IMR-90 (cell line): ENCODE measurements at regions not wholly inside any gene's neighbourhood (a gene's known extent, or its start where the extent isn't known, plus 50 kb on each side); places are given as distances from the start of the nearest gene placed in this dataset.

Experiments
- ATAC-seq: fragments of 200-7000 bp; cut with Tn5 transposase; 2 replicates; pipeline ENCODE4 v1.9.1; 2020; ENCODE audit warnings: low read depth, mild to moderate bottlenecking, moderate library complexity
- BruUV-seq: library from RNA; stranded (reverse); fragments of 400-500 nt; replicated peaks from 2 replicates; lab custom pipeline; 2021; lab: Mats Ljungman, UMichigan
- CTCF ChIA-PET: fragments of 300-600 bp; formaldehyde crosslinking; extraction: SDS; loops from one replicate; lab custom pipeline; 2021; ENCODE audit warnings: antibody characterized with exemption; lab: Yijun Ruan, JAX
- POLR2A ChIA-PET: fragments of 300-600 bp; sonication (Branson Sonifier 250); formaldehyde crosslinking; loops from one replicate; lab custom pipeline; 2022; ENCODE audit warnings: antibody characterized with exemption; ENCODE audit not compliant: unreplicated experiment; lab: Charles Lee
- DNase-seq: peaks from one replicate; pipeline ENCODE4 v3.0.0; 2013
- H2AFZ ChIP-seq: replicated peaks from 2 replicates; pipeline ENCODE3; 2013; ENCODE audit warnings: low read length, mild to moderate bottlenecking; ENCODE audit not compliant: poor library complexity
- H2AK5ac ChIP-seq: 2 replicates; pipeline ENCODE4 v1.6.1; 2013; ENCODE audit warnings: low read depth, low read length, inconsistent platforms
- H2AK9ac ChIP-seq: replicated peaks from 2 replicates; pipeline ENCODE3; 2013; ENCODE audit warnings: mild to moderate bottlenecking, low read depth, low read length, moderate library complexity; ENCODE audit not compliant: poor library complexity
- H2BK120ac ChIP-seq: 2 replicates; pipeline ENCODE4 v1.6.1; 2013; ENCODE audit warnings: low read depth, low read length, inconsistent platforms
- H2BK15ac ChIP-seq: 3 replicates; pipeline ENCODE4 v1.6.1; 2013; ENCODE audit warnings: low read depth, low read length, inconsistent platforms
- H2BK20ac ChIP-seq: 2 replicates; pipeline ENCODE4 v1.6.1; 2013; ENCODE audit warnings: low read depth, mild to moderate bottlenecking, inconsistent platforms, low read length, moderate library complexity
- H2BK5ac ChIP-seq: 2 replicates; pipeline ENCODE4 v1.6.1; 2013; ENCODE audit warnings: mild to moderate bottlenecking, low read depth, low read length, inconsistent platforms; ENCODE audit not compliant: poor library complexity, severe bottlenecking
- H3K14ac ChIP-seq: replicated peaks from 2 replicates; pipeline ENCODE4 v1.6.1; 2013; ENCODE audit warnings: low read depth, low read length, inconsistent platforms
- H3K18ac ChIP-seq: 2 replicates; pipeline ENCODE4 v1.6.1; 2013; ENCODE audit warnings: low read depth, low read length, control low read depth
- H3K23ac ChIP-seq: 2 replicates; pipeline ENCODE4 v1.6.1; 2013; ENCODE audit warnings: low read depth, low read length, inconsistent platforms
- H3K27ac ChIP-seq: 2 replicates; pipeline ENCODE4 v1.5.1; 2013; ENCODE audit warnings: mild to moderate bottlenecking, control low read depth, low read length; ENCODE audit not compliant: insufficient read depth
- H3K27me3 ChIP-seq: 2 replicates; pipeline ENCODE4 v1.6.1; 2013; ENCODE audit warnings: low read length; ENCODE audit not compliant: control insufficient read depth, insufficient read depth
- H3K36me3 ChIP-seq: 2 replicates; pipeline ENCODE4 v1.6.1; 2013; ENCODE audit warnings: low read length, mixed read lengths; ENCODE audit not compliant: control insufficient read depth, insufficient read depth
- H3K4ac ChIP-seq: 2 replicates; pipeline ENCODE4 v1.6.1; 2013; ENCODE audit warnings: low read depth, low read length, inconsistent platforms
- H3K4me1 ChIP-seq: 2 replicates; pipeline ENCODE4 v1.6.1; 2013; ENCODE audit warnings: low read length, mixed read lengths; ENCODE audit not compliant: control insufficient read depth, insufficient read depth
- H3K4me2 ChIP-seq: 2 replicates; pipeline ENCODE4 v1.6.1; 2013; ENCODE audit warnings: low read depth, mild to moderate bottlenecking, control low read depth, low read length, moderate library complexity
- H3K4me3 ChIP-seq: 2 replicates; pipeline ENCODE4 v1.5.1; 2013; ENCODE audit warnings: low read depth, mild to moderate bottlenecking, control low read depth, low read length, moderate library complexity; ENCODE audit not compliant: insufficient read depth
- H3K56ac ChIP-seq: 2 replicates; pipeline ENCODE4 v1.6.1; 2013; ENCODE audit warnings: low read length, inconsistent platforms; ENCODE audit not compliant: insufficient read depth; ENCODE audit errors: extremely low read depth
- H3K79me1 ChIP-seq, 2 experiments: 2 replicates each; pipeline ENCODE4 v1.6.1; 2013; ENCODE audit warnings: low read length in 2 of 2, inconsistent platforms in 1 of 2, low read depth in 1 of 2
- H3K9ac ChIP-seq: 2 replicates; pipeline ENCODE4 v1.6.1; 2013; ENCODE audit warnings: low read depth, low read length, control low read depth
- H3K9me1 ChIP-seq: 2 replicates; pipeline ENCODE4 v1.6.1; 2013; ENCODE audit warnings: low read length, inconsistent platforms; ENCODE audit not compliant: insufficient read depth
- H3K9me3 ChIP-seq: 2 replicates; pipeline ENCODE4 v1.6.1; 2013; ENCODE audit warnings: low read length; ENCODE audit not compliant: control insufficient read depth, insufficient read depth
- H4K20me1 ChIP-seq: 2 replicates; pipeline ENCODE4 v1.6.1; 2013; ENCODE audit warnings: low read length, inconsistent platforms; ENCODE audit not compliant: insufficient read depth
- H4K5ac ChIP-seq: 2 replicates; pipeline ENCODE4 v1.6.1; 2013; ENCODE audit warnings: mild to moderate bottlenecking, low read depth, low read length, control low read depth
- H4K8ac ChIP-seq, 2 experiments: 2 replicates each; pipeline ENCODE4 v1.6.1; 2013; ENCODE audit warnings: low read depth in 2 of 2, low read length in 2 of 2, control low read depth in 1 of 2, inconsistent platforms in 1 of 2
- H4K91ac ChIP-seq: 2 replicates; pipeline ENCODE4 v1.6.1; 2013; ENCODE audit warnings: low read depth, low read length, inconsistent platforms; ENCODE audit not compliant: insufficient read depth
- BHLHE40 ChIP-seq: fragments of 150-350 bp; IDR thresholded peaks from 2 replicates; pipeline ENCODE4 v1.6.1; 2016; ENCODE audit warnings: mild to moderate bottlenecking, low read depth, low read length
- CHD1 ChIP-seq: IDR thresholded peaks from 2 replicates; pipeline ENCODE4 v1.6.1; 2012; ENCODE audit warnings: low read depth, low read length, improper control_type of control experiment
- ELK1 ChIP-seq: fragments of 150-350 bp; IDR thresholded peaks from 2 replicates; pipeline ENCODE4 v1.6.1; 2016; ENCODE audit warnings: low read depth, mild to moderate bottlenecking, low read length, moderate library complexity, borderline replicate concordance
- FOS ChIP-seq: fragments of 150-350 bp; IDR thresholded peaks from 2 replicates; pipeline ENCODE4 v1.6.1; 2016; ENCODE audit warnings: low read depth, low read length
- MAFK ChIP-seq: IDR thresholded peaks from 2 replicates; pipeline ENCODE4 v1.6.1; 2012; ENCODE audit warnings: low read depth, low read length, improper control_type of control experiment
- MXI1 ChIP-seq: IDR thresholded peaks from 2 replicates; pipeline ENCODE4 v1.6.1; 2012; ENCODE audit warnings: low read depth, mild to moderate bottlenecking, low read length, moderate library complexity, borderline replicate concordance
- RFX5 ChIP-seq: IDR thresholded peaks from 2 replicates; pipeline ENCODE4 v1.8.0; 2012; ENCODE audit warnings: low read depth, mild to moderate bottlenecking, low read length, moderate library complexity
- USF2 ChIP-seq: fragments of 150-350 bp; IDR thresholded peaks from 2 replicates; pipeline ENCODE4 v1.6.1; 2017; ENCODE audit warnings: mild to moderate bottlenecking, antibody characterized with exemption, low read length, low read depth
- WGBS, 2 experiments: methylation state at CpG; one replicate each; pipeline versions ENCODE4 v1.1.5 to v1.1.7; 2013; ENCODE audit warnings: missing lambda C conversion rate in 2 of 2; ENCODE audit not compliant: insufficient read length in 1 of 2; ENCODE audit errors: extremely low coverage in 2 of 2; 5-methylcytosine and 5-hydroxymethylcytosine counted together
- dilution Hi-C: fragments of 300-500 bp; cut with HindIII; formaldehyde crosslinking; loops from one replicate; pipeline ENCODE4 v1.14.3; 2018; ENCODE audit warnings: low sequenced_read_pairs; ENCODE audit not compliant: unreplicated experiment
- in situ Hi-C: fragments of 300-500 bp; cut with MboI; formaldehyde crosslinking; loops from 3 replicates; pipeline ENCODE4 v1.14.3; 2019; ENCODE audit warnings: low sequenced_read_pairs, inconsistent platforms, mixed read lengths
- intact Hi-C: fragments of 100-400 bp; cut with micrococcal nuclease; formaldehyde crosslinking; loops from 2 replicates; pipeline ENCODE4 v1.10.0; 2022
- TF ChIP-seq, protein P1 (sequence below): conservative IDR thresholded peaks from 2 replicates; pipeline ENCODE4 v1.5.1; 2012; ENCODE audit warnings: mild to moderate bottlenecking, low read depth, low read length, improper control_type of control experiment

DNA sequence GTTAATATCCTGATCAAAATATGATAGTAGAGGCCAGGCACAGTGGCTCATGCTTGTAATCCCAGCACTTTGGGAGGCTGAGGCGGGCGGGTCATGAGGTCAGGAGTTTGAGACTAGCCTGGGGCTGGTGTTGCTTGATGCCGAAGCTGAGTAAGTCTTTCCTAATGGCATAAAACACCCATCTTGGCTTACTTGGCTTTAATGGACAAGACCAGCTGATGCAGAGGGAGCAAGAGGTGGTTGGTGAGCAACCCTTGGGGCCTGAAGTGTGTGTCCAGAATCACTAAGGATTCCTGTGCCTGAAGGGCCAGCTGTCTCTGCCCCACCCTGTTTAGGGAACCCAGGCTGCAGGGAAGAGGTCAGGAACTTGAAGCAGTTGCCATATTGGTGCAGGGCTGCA is 217.2 kb downstream of the ARL4C start:
- H3K4me3 ChIP-seq: no peak overlapping the region
- H2BK20ac ChIP-seq: no peak overlapping the region
- in situ Hi-C loops (loop anchor here (10.0 kb wide), 1 partner anchor 215 kb away; the partner anchor contains the start of gene ARL4C), dilution Hi-C loops (no loop called here), intact Hi-C loops (no loop called here)
- H3K14ac ChIP-seq: no peak overlapping the region
- H3K4me1 ChIP-seq: no peaks in the 10 kb centered on the region
- no peak overlapping the region for H2AK5ac ChIP-seq
- no peaks in the 10 kb centered on the region for H3K36me3 ChIP-seq
- H3K23ac ChIP-seq: no peak overlapping the region
- no peak overlapping the region for H3K27ac ChIP-seq
- H2BK5ac ChIP-seq: no peak overlapping the region
- ATAC-seq (no peak), DNase-seq (no peak)
- peaks cover 12% of the 10 kb centered on the region for H3K27me3 ChIP-seq
- no peak overlapping the region for H2AFZ ChIP-seq
- no peaks in the 10 kb centered on the region for H3K79me1 ChIP-seq
- H2BK15ac ChIP-seq: no peak overlapping the region
- no peak overlapping the region for H2AK9ac ChIP-seq
- no peak overlapping the region for H3K4ac ChIP-seq
- H4K8ac ChIP-seq: no peak overlapping the region
- no TSS peak for BruUV-seq
- peaks cover 2% of the 10 kb centered on the region; the same call in 1 of the 2 replicates for H3K9me3 ChIP-seq
- H3K9me1 ChIP-seq: no peaks in the 10 kb centered on the region
- H3K4me2 ChIP-seq: no peak overlapping the region
- no peak overlapping the region for H3K56ac ChIP-seq
- ChIA-PET POLR2A (no interaction called here), CTCF (interaction anchor here (0.8 kb wide), 1 partner anchor 21 kb away, joined by 4 read pairs; no protein-coding TSS in a partner anchor)
- no peak overlapping the region for H3K9ac ChIP-seq
- H3K18ac ChIP-seq: no peak overlapping the region
- no CpG with 5 or more reads among the region's 3 CpGs for WGBS, 2 experiments
- H2BK120ac ChIP-seq: no peak overlapping the region
- TF ChIP-seq BHLHE40 (no peak), USF2 (no peak), RFX5 (no peak), FOS (no peak), MXI1 (no peak), MAFK (no peak), CHD1 (no peak), ELK1 (no peak)
- TF ChIP-seq, protein P1, sequence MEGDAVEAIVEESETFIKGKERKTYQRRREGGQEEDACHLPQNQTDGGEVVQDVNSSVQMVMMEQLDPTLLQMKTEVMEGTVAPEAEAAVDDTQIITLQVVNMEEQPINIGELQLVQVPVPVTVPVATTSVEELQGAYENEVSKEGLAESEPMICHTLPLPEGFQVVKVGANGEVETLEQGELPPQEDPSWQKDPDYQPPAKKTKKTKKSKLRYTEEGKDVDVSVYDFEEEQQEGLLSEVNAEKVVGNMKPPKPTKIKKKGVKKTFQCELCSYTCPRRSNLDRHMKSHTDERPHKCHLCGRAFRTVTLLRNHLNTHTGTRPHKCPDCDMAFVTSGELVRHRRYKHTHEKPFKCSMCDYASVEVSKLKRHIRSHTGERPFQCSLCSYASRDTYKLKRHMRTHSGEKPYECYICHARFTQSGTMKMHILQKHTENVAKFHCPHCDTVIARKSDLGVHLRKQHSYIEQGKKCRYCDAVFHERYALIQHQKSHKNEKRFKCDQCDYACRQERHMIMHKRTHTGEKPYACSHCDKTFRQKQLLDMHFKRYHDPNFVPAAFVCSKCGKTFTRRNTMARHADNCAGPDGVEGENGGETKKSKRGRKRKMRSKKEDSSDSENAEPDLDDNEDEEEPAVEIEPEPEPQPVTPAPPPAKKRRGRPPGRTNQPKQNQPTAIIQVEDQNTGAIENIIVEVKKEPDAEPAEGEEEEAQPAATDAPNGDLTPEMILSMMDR: no peak
- H4K20me1 ChIP-seq: no peaks in the 10 kb centered on the region
- no peak overlapping the region for H4K5ac ChIP-seq
- H4K91ac ChIP-seq: no peak overlapping the region
